ENCODE measurements at regions not wholly inside any gene's neighbourhood (a gene's known extent, or its start where the extent isn't known, plus 50 kb on each side); places are given as distances from the start of the nearest gene placed in this dataset.

GRCh38 chr3:187985647-187986046, 168.3 kb upstream of the LPP start:
- Histone ChIP-seq H3K9me3 (ENCODE audit: control insufficient read depth, low read length) (no peaks in the 10 kb centered on the region), H3K4me1 (ENCODE audit: control insufficient read depth, insufficient read depth, low read length, poor library complexity, severe bottlenecking) (peaks cover 29% of the 10 kb centered on the region), H3K4me3 (ENCODE audit: extremely low read depth, insufficient read depth, low read length, poor library complexity, severe bottlenecking) (no peak overlapping the region), H3K36me3 (ENCODE audit: control insufficient read depth, insufficient read depth, low read length) (no peaks in the 10 kb centered on the region), H3K27ac (ENCODE audit: low read depth, low read length, severe bottlenecking) (peak overlapping the region; percentile 75)
- 90 to 100% methylated on average over 1 to 2 of the region's 2 CpGs for WGBS, 2 experiments (ENCODE audit: insufficient coverage in 2 of 2)

GRCh38 chr3:187986514-187986934, 167.4 kb upstream of the LPP start:
- no peaks in the 10 kb centered on the region for H3K9me3 ChIP-seq (ENCODE audit: control insufficient read depth, low read length)
- 29 to 38% methylated on average over 1 to 4 of the region's 5 CpGs for WGBS, 2 experiments (ENCODE audit: insufficient coverage in 2 of 2)
- H3K4me3 ChIP-seq (ENCODE audit: extremely low read depth, insufficient read depth, low read length, poor library complexity, severe bottlenecking): no peak overlapping the region
- H3K27ac ChIP-seq (ENCODE audit: low read depth, low read length, severe bottlenecking): peak overlapping the region; percentile 75
- peaks cover 29% of the 10 kb centered on the region for H3K4me1 ChIP-seq (ENCODE audit: control insufficient read depth, insufficient read depth, low read length, poor library complexity, severe bottlenecking)
- H3K36me3 ChIP-seq (ENCODE audit: control insufficient read depth, insufficient read depth, low read length): no peaks in the 10 kb centered on the region

- no peak overlapping the region for H3K4me3 ChIP-seq (ENCODE audit: extremely low read depth, insufficient read depth, low read length, poor library complexity, severe bottlenecking)
- 85 to 95% methylated on average over 3 of the region's 3 CpGs for WGBS, 2 experiments (ENCODE audit: insufficient coverage in 2 of 2)
- H3K36me3 ChIP-seq (ENCODE audit: control insufficient read depth, insufficient read depth, low read length): no peaks in the 10 kb centered on the region
- H3K4me1 ChIP-seq (ENCODE audit: control insufficient read depth, insufficient read depth, low read length, poor library complexity, severe bottlenecking): peaks cover 29% of the 10 kb centered on the region
- peak overlapping the region; percentile 75 for H3K27ac ChIP-seq (ENCODE audit: low read depth, low read length, severe bottlenecking)
- no peaks in the 10 kb centered on the region for H3K9me3 ChIP-seq (ENCODE audit: control insufficient read depth, low read length)
Measured at GRCh38 chr3:187987187-187987586, 166.8 kb upstream of the LPP start.

GRCh38 chr3:187987924-187988323, 166.0 kb upstream of the LPP start:
- no peaks in the 10 kb centered on the region for H3K36me3 ChIP-seq (ENCODE audit: control insufficient read depth, insufficient read depth, low read length)
- H3K4me1 ChIP-seq (ENCODE audit: control insufficient read depth, insufficient read depth, low read length, poor library complexity, severe bottlenecking): peaks cover 29% of the 10 kb centered on the region
- no peaks in the 10 kb centered on the region for H3K9me3 ChIP-seq (ENCODE audit: control insufficient read depth, low read length)
- H3K4me3 ChIP-seq (ENCODE audit: extremely low read depth, insufficient read depth, low read length, poor library complexity, severe bottlenecking): no peak overlapping the region
- no peak overlapping the region for H3K27ac ChIP-seq (ENCODE audit: low read depth, low read length, severe bottlenecking)
- WGBS, 2 experiments (ENCODE audit: insufficient coverage in 2 of 2): 97% methylated on average over 4 of the region's 4 CpGs

- Histone ChIP-seq H3K4me1 (ENCODE audit: control insufficient read depth, insufficient read depth, low read length, poor library complexity, severe bottlenecking) (peaks cover 32% of the 10 kb centered on the region), H3K27ac (ENCODE audit: low read depth, low read length, severe bottlenecking) (peak overlapping the region; percentile 5), H3K36me3 (ENCODE audit: control insufficient read depth, insufficient read depth, low read length) (no peaks in the 10 kb centered on the region), H3K9me3 (ENCODE audit: control insufficient read depth, low read length) (no peaks in the 10 kb centered on the region), H3K4me3 (ENCODE audit: extremely low read depth, insufficient read depth, low read length, poor library complexity, severe bottlenecking) (no peak overlapping the region)
- WGBS, 2 experiments (ENCODE audit: insufficient coverage in 2 of 2): 10 to 33% methylated on average over 7 of the region's 10 CpGs
Measured at GRCh38 chr3:187989575-187990153, 164.3 kb upstream of the LPP start.

- no peak overlapping the region for H3K4me3 ChIP-seq (ENCODE audit: extremely low read depth, insufficient read depth, low read length, poor library complexity, severe bottlenecking)
- H3K4me1 ChIP-seq (ENCODE audit: control insufficient read depth, insufficient read depth, low read length, poor library complexity, severe bottlenecking): peaks cover 31% of the 10 kb centered on the region
- H3K27ac ChIP-seq (ENCODE audit: low read depth, low read length, severe bottlenecking): no peak overlapping the region
- H3K9me3 ChIP-seq (ENCODE audit: control insufficient read depth, low read length): no peaks in the 10 kb centered on the region
- no peaks in the 10 kb centered on the region for H3K36me3 ChIP-seq (ENCODE audit: control insufficient read depth, insufficient read depth, low read length)
Measured at GRCh38 chr3:187992609-187993008, 161.3 kb upstream of the LPP start.

- Histone ChIP-seq H3K9me3 (ENCODE audit: control insufficient read depth, low read length) (no peaks in the 10 kb centered on the region), H3K36me3 (ENCODE audit: control insufficient read depth, insufficient read depth, low read length) (no peaks in the 10 kb centered on the region), H3K4me3 (ENCODE audit: extremely low read depth, insufficient read depth, low read length, poor library complexity, severe bottlenecking) (no peak overlapping the region), H3K4me1 (ENCODE audit: control insufficient read depth, insufficient read depth, low read length, poor library complexity, severe bottlenecking) (peaks cover 30% of the 10 kb centered on the region), H3K27ac (ENCODE audit: low read depth, low read length, severe bottlenecking) (no peak overlapping the region)
- 95 to 100% methylated on average over 3 of the region's 4 CpGs for WGBS, 2 experiments (ENCODE audit: insufficient coverage in 2 of 2)
Measured at GRCh38 chr3:187994221-187995042, 159.5 kb upstream of the LPP start.

GRCh38 chr3:187995043-187995400, 158.9 kb upstream of the LPP start:
- Histone ChIP-seq H3K9me3 (ENCODE audit: control insufficient read depth, low read length) (no peaks in the 10 kb centered on the region), H3K27ac (ENCODE audit: low read depth, low read length, severe bottlenecking) (no peak overlapping the region), H3K36me3 (ENCODE audit: control insufficient read depth, insufficient read depth, low read length) (no peaks in the 10 kb centered on the region), H3K4me1 (ENCODE audit: control insufficient read depth, insufficient read depth, low read length, poor library complexity, severe bottlenecking) (peaks cover 25% of the 10 kb centered on the region), H3K4me3 (ENCODE audit: extremely low read depth, insufficient read depth, low read length, poor library complexity, severe bottlenecking) (no peak overlapping the region)

GRCh38 chr3:187995667-187996066, 158.3 kb upstream of the LPP start:
- Histone ChIP-seq H3K4me1 (ENCODE audit: control insufficient read depth, insufficient read depth, low read length, poor library complexity, severe bottlenecking) (peaks cover 22% of the 10 kb centered on the region), H3K9me3 (ENCODE audit: control insufficient read depth, low read length) (no peaks in the 10 kb centered on the region), H3K36me3 (ENCODE audit: control insufficient read depth, insufficient read depth, low read length) (no peaks in the 10 kb centered on the region), H3K27ac (ENCODE audit: low read depth, low read length, severe bottlenecking) (no peak overlapping the region), H3K4me3 (ENCODE audit: extremely low read depth, insufficient read depth, low read length, poor library complexity, severe bottlenecking) (no peak overlapping the region)

GRCh38 chr3:187996609-187997008, 157.3 kb upstream of the LPP start:
- Histone ChIP-seq H3K36me3 (ENCODE audit: control insufficient read depth, insufficient read depth, low read length) (no peaks in the 10 kb centered on the region), H3K4me1 (ENCODE audit: control insufficient read depth, insufficient read depth, low read length, poor library complexity, severe bottlenecking) (peaks cover 22% of the 10 kb centered on the region), H3K27ac (ENCODE audit: low read depth, low read length, severe bottlenecking) (no peak overlapping the region), H3K4me3 (ENCODE audit: extremely low read depth, insufficient read depth, low read length, poor library complexity, severe bottlenecking) (no peak overlapping the region), H3K9me3 (ENCODE audit: control insufficient read depth, low read length) (no peaks in the 10 kb centered on the region)
- 100% methylated on average over 1 of the region's 2 CpGs; no CpG with 5 or more reads in 1 of the 2 experiments for WGBS, 2 experiments (ENCODE audit: insufficient coverage in 2 of 2)

GRCh38 chr3:187997490-187997889, 156.5 kb upstream of the LPP start:
- H3K4me1 ChIP-seq (ENCODE audit: control insufficient read depth, insufficient read depth, low read length, poor library complexity, severe bottlenecking): peaks cover 22% of the 10 kb centered on the region
- H3K9me3 ChIP-seq (ENCODE audit: control insufficient read depth, low read length): no peaks in the 10 kb centered on the region
- no peaks in the 10 kb centered on the region for H3K36me3 ChIP-seq (ENCODE audit: control insufficient read depth, insufficient read depth, low read length)
- no peak overlapping the region for H3K27ac ChIP-seq (ENCODE audit: low read depth, low read length, severe bottlenecking)
- H3K4me3 ChIP-seq (ENCODE audit: extremely low read depth, insufficient read depth, low read length, poor library complexity, severe bottlenecking): no peak overlapping the region
- 61 to 77% methylated on average over 4 to 5 of the region's 5 CpGs for WGBS, 2 experiments (ENCODE audit: insufficient coverage in 2 of 2)
